ENCODE measurements at regions not wholly inside any gene's neighbourhood (a gene's known extent, or its start where the extent isn't known, plus 50 kb on each side); places are given as distances from the start of the nearest gene placed in this dataset.

- H3K4me1 ChIP-seq = no peaks in the 10 kb centered on the region
- ATAC-seq (no peak), DNase-seq (no peak)
- intact Hi-C loops (cut with DNase I) = no loop called here
- TF ChIP-seq CTCF (IDR thresholded peaks at IDR 0.05) (no peak), POLR2A (IDR thresholded peaks at IDR 0.05) (no peak)
- WGBS (ENCODE audit: insufficient coverage, low coverage, low lambda C conversion rate, missing lambda C conversion rate) = 25% methylated on average over 1 of the region's 1 CpG
- H3K9me3 ChIP-seq = no peaks in the 10 kb centered on the region
- no peaks in the 10 kb centered on the region for H3K27me3 ChIP-seq
- H3K36me3 ChIP-seq = no peaks in the 10 kb centered on the region
- H3K4me3 ChIP-seq = no peak overlapping the region
- no peak overlapping the region for H3K27ac ChIP-seq
Observed at GRCh38 chr4:64824591-64824990, 415.3 kb upstream of the TECRL start.

GRCh38 chr4:64822405-64822804 lies 413.2 kb upstream of the TECRL start:
- Histone ChIP-seq H3K4me1 (no peaks in the 10 kb centered on the region), H3K27me3 (no peaks in the 10 kb centered on the region), H3K27ac (no peak overlapping the region), H3K9me3 (no peaks in the 10 kb centered on the region), H3K4me3 (no peak overlapping the region), H3K36me3 (no peaks in the 10 kb centered on the region)
- intact Hi-C loops (cut with DNase I) = no loop called here
- no peak for ATAC-seq
- TF ChIP-seq POLR2A (IDR thresholded peaks at IDR 0.05) (no peak), CTCF (IDR thresholded peaks at IDR 0.05) (no peak)
- no peak for DNase-seq

GRCh38 chr4:64821219-64821976 lies 412.1 kb upstream of the TECRL start:
- intact Hi-C loops (cut with DNase I) = no loop called here
- DNase-seq = no peak
- ATAC-seq = no peak
- no peaks in the 10 kb centered on the region for H3K4me1 ChIP-seq
- no peaks in the 10 kb centered on the region for H3K9me3 ChIP-seq
- TF ChIP-seq POLR2A (IDR thresholded peaks at IDR 0.05) = no peak
- TF ChIP-seq CTCF (IDR thresholded peaks at IDR 0.05) = no peak
- H3K27ac ChIP-seq = no peak overlapping the region
- no peak overlapping the region for H3K4me3 ChIP-seq
- H3K27me3 ChIP-seq = no peaks in the 10 kb centered on the region
- 42% methylated on average over 6 of the region's 6 CpGs for WGBS (ENCODE audit: insufficient coverage, low coverage, low lambda C conversion rate, missing lambda C conversion rate)
- H3K36me3 ChIP-seq = no peaks in the 10 kb centered on the region

GRCh38 chr4:64814616-64815015 lies 405.4 kb upstream of the TECRL start:
- no peaks in the 10 kb centered on the region for H3K9me3 ChIP-seq
- no peak overlapping the region for H3K4me3 ChIP-seq
- 45% methylated on average over 2 of the region's 2 CpGs for WGBS (ENCODE audit: insufficient coverage, low coverage, low lambda C conversion rate, missing lambda C conversion rate)
- H3K27ac ChIP-seq = no peak overlapping the region
- no peaks in the 10 kb centered on the region for H3K27me3 ChIP-seq
- no peak for DNase-seq
- ATAC-seq = no peak
- no peaks in the 10 kb centered on the region for H3K36me3 ChIP-seq
- TF ChIP-seq CTCF (IDR thresholded peaks at IDR 0.05) (no peak), POLR2A (IDR thresholded peaks at IDR 0.05) (no peak)
- H3K4me1 ChIP-seq = no peaks in the 10 kb centered on the region
- intact Hi-C loops (cut with DNase I) = no loop called here

GRCh38 chr4:64807821-64808220 lies 398.6 kb upstream of the TECRL start:
- ATAC-seq = no peak
- intact Hi-C loops (cut with DNase I) = no loop called here
- no peaks in the 10 kb centered on the region for H3K36me3 ChIP-seq

More at GRCh38 chr4:64807821-64808220, 398.6 kb upstream of the TECRL start:
- no peak for DNase-seq
- Histone ChIP-seq H3K4me1 (no peaks in the 10 kb centered on the region), H3K9me3 (no peaks in the 10 kb centered on the region), H3K27ac (no peak overlapping the region), H3K27me3 (no peaks in the 10 kb centered on the region), H3K4me3 (no peak overlapping the region)
- 12% methylated on average over 2 of the region's 2 CpGs for WGBS (ENCODE audit: insufficient coverage, low coverage, low lambda C conversion rate, missing lambda C conversion rate)
- TF ChIP-seq POLR2A (IDR thresholded peaks at IDR 0.05) = no peak
- no peak for TF ChIP-seq CTCF (IDR thresholded peaks at IDR 0.05)

All from right lobe of liver (tissue), 6 donors.